Ishikawa (cell line): ENCODE measurements at regions not wholly inside any gene's neighbourhood (a gene's known extent, or its start where the extent isn't known, plus 50 kb on each side); places are given as distances from the start of the nearest gene placed in this dataset.

ENCODE experiments used
- EP300 ChIP-seq: IDR thresholded peaks from 2 replicates; pipeline ENCODE4 v1.6.1; 2012; ENCODE audit warnings: borderline replicate concordance
- FOXM1 ChIP-seq: IDR thresholded peaks from 2 replicates; pipeline ENCODE4 v1.6.1; 2012; ENCODE audit warnings: low read depth, borderline replicate concordance
- NFIC ChIP-seq: IDR thresholded peaks from 2 replicates; pipeline ENCODE4 v1.6.1; 2012
- RAD21 ChIP-seq: IDR thresholded peaks from 2 replicates; pipeline ENCODE4 v1.6.1; 2012; ENCODE audit warnings: low read depth
- REST ChIP-seq: IDR thresholded peaks from 2 replicates; pipeline ENCODE4 v1.6.1; 2012; ENCODE audit warnings: low read depth, mild to moderate bottlenecking
- TAF1 ChIP-seq: IDR thresholded peaks from 2 replicates; pipeline ENCODE4 v1.6.1; 2012; ENCODE audit warnings: low read depth, mild to moderate bottlenecking
- TCF12 ChIP-seq: IDR thresholded peaks from 2 replicates; pipeline ENCODE4 v1.6.1; 2012; ENCODE audit warnings: low read depth
- TEAD4 ChIP-seq: IDR thresholded peaks from 2 replicates; pipeline ENCODE4 v1.6.1; 2012
- TF ChIP-seq, protein P1 (sequence below): IDR thresholded peaks from 2 replicates; pipeline ENCODE4 v1.6.1; 2012
- TF ChIP-seq, protein P2 (sequence below): IDR thresholded peaks from 2 replicates; pipeline ENCODE4 v1.6.1; 2012

DNA sequence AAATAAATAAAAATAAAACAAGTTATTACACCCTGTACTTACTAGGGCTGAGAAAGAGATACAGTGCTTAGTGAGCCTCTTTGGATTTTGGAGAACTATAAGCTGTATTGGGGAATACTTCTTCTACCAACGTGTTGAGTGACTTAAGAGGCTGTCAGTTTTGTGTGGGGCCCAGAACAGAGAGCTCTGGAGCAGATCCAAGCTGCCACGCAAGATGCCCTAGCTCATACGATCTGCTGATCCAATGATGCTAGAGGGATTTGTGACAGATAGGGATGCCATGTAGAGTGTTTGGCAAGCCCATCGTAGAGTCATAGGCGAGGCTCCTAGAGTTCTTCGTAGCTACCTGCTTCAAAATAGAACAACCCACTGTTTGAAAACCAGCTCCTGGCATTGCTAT, 60.3 kb upstream of the KLF3 start:
- TF ChIP-seq FOXM1 = no peak
- TF ChIP-seq TAF1 = no peak
- TF ChIP-seq REST = no peak
- no peak for TF ChIP-seq EP300
- TF ChIP-seq RAD21 = no peak
- no peak for TF ChIP-seq TEAD4
- TF ChIP-seq NFIC = no peak
- TF ChIP-seq, protein P1, sequence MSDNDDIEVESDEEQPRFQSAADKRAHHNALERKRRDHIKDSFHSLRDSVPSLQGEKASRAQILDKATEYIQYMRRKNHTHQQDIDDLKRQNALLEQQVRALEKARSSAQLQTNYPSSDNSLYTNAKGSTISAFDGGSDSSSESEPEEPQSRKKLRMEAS = no peak
- no peak for TF ChIP-seq TCF12
- TF ChIP-seq, protein P2, sequence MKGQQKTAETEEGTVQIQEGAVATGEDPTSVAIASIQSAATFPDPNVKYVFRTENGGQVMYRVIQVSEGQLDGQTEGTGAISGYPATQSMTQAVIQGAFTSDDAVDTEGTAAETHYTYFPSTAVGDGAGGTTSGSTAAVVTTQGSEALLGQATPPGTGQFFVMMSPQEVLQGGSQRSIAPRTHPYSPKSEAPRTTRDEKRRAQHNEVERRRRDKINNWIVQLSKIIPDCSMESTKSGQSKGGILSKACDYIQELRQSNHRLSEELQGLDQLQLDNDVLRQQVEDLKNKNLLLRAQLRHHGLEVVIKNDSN = no peak
